CD4-positive, alpha-beta T cell treated with Interferon gamma for 1 hour (primary cell): ENCODE measurements at regions not wholly inside any gene's neighbourhood (a gene's known extent, or its start where the extent isn't known, plus 50 kb on each side); places are given as distances from the start of the nearest gene placed in this dataset.
"Not testable (repeated sequence)": the region's sequence is repeated elsewhere in the genome, so short reads cannot be mapped to it uniquely, and the experiment has no call there.

Experiments
- DNase-seq: peaks from one replicate; pipeline ENCODE4 v3.0.0-alpha.2; 2020

DNA sequence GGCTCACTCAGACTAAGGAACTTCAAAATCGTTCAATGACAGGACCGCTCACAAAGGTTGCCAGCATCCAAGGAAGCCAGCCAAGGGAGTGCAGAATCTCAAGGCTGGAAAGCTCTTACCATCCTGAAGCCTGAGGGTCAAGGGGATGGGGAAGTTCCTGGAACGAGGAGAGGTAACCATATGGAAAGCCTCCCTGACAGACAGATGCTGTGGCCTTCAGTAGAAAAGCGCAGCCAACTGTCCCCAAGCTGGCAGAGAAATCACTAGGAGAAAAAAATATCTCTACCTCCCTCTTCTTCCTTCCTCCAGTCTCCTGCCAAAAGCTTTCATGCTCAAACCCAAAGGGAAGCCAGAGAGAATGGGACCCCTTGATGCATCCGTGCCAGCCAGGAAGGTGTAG lies 90.5 kb upstream of the RANBP3L start:
- DNase-seq: no peak

DNA sequence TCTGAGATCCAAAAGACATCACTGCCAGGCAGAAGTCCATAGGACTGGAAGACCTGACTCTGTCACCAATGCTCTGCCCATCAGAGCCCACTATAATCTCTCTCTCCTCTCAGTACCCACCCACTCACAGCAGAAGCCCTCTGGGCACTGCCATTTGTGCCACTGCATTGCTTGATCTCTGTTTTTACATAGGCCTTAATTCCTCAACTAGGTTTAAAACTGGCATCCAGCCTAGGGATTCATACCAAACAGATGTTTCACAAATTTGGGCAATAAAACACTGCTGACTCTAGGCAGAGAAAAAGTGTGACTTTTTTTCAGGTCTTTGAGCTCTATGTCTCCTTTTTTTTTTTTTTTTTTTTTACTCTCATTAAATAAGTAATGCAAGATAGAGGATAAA lies 91.1 kb upstream of the RANBP3L start:
- no peak for DNase-seq

DNA sequence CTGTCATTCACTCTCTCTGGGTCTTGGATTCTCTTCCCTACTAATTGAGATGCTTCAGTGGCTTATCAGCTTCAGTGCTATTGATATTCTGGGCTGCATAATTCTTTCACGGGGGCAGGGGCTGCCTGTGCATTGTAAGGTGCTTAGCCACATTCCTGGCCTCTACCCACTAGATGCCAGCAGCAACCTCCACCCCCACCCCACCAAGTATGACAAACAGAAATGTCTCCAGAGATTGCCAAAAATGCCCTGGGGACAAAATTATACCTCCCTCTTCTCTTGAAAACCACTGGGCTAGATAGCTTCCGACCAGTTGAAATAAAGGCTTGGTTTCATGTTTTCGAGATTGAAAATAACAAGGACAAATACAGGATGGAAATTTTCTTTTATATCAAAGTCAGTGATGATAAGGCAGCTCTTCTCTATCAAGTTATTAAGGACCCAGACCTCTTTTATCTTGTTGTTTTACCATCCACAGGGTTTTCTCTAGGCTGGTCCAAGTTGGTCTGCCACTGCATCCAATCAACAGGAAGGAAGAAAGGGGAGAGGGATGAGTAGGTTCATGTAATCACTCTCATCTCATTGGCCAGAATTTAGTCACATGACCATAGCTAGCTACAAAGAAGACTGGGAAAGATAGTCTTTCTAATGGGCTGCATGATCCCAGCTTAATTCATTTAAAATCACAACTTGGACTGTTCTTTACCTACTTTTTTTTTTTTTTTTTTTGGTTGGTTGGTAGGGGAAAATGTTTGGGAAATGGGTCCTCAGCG lies 92.1 kb upstream of the RANBP3L start:
- DNase-seq: no peak

DNA sequence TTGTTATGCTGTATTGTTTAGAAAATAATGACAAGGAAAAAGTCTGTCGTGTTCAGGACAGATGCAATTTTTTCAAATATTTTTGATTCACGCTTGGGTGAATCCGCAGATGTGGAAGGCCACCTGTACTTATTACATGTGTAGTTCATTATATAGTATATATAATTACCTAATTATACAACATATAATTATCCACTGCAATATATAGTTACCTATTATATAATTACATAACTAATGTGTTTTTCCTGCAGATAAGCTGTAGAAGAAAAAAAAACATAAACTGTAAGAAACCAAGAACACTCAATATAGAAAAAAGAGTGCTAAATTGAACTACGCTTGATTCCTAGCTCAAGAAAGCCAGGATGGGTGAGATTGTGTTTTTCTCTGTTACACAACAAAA lies 93.6 kb upstream of the RANBP3L start:
- no peak for DNase-seq

DNA sequence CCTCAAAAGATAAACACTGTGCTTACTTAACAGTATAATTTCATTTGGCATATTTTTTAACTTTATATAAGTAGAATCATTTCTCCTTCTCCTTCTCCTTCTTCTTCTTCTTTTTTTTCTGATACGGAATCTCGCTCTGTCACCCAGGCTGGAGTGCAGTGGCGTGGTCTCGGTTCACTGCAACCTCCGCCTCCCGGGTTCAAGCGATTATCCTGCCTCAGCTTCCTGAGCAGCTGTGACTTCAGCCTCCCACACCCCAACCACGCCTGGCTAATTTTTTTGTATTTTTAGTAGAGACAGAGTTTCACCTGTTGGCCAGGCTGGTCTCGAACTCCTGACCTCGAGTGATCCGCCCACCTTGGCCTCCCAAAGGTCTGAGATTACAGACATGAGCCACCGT lies 94.2 kb upstream of the RANBP3L start:
- not testable (repeated sequence) for DNase-seq

DNA sequence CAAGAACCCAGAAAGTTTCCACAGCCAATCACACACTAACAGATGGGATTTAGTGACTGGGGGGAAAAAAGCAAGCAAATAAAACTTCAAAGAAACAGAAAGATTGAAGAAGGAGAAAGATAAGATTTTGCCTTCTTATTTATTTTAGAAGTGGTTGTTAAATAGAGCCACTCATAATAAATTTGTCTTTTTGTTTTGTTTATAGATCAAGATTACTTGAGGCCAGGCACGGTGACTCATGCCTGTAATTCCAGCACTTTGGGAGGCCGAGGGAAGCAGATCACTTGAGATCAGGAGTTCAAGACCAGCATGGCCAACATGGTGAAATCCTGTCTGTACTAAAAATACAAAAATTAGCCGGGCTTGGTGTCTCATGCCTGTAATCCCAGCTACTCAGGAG lies 94.9 kb upstream of the RANBP3L start:
- no peak for DNase-seq

DNA sequence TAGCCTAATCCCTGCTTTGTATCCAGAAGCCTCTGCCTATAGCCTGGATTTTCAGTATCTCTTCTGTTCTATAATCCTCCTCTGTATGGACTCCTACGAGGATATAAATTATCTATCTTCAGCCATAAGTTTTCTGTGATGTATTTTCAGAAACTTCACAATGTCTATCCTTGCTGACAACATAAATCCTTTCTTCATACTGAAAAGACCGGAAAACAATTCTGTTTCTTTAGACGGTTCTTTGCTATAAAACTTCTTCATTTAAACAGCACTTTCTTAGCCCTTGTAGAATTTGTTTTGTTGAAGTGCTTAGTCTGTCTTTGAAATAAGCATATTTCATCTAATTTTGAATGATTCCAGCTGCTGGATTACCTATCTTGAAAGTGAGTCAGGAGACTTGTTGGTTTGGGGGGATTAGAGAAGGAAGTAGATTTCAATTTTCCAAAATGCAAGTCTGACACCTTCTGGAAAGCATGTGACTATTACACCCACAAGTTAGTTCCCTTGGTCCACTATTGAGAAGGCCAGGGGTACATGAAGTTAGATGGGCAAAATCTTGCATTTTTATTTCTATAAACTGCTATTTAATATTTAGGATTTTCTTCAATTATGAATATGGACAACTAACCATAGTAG lies 96.3 kb upstream of the RANBP3L start:
- no peak for DNase-seq

DNA sequence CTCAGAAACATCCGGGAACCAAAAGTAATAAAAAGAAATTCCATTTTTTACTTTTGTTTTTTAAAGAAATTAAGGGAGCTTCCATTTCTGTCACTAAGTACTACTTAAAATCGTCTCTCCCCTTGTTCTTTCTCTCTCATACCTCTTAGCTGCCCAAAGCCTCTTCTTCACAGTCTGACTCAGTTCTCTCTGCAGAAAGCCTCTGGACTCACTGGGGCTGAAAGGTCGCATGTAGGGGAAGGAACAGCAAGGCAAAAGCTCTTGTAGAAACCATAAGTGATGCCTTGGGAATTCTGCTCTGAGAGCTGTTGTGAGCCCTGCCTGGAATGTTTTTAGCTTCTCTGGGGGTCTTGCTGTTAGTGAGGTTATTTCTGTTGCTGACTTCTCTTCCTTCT lies 100.8 kb upstream of the RANBP3L start:
- no peak for DNase-seq

DNA sequence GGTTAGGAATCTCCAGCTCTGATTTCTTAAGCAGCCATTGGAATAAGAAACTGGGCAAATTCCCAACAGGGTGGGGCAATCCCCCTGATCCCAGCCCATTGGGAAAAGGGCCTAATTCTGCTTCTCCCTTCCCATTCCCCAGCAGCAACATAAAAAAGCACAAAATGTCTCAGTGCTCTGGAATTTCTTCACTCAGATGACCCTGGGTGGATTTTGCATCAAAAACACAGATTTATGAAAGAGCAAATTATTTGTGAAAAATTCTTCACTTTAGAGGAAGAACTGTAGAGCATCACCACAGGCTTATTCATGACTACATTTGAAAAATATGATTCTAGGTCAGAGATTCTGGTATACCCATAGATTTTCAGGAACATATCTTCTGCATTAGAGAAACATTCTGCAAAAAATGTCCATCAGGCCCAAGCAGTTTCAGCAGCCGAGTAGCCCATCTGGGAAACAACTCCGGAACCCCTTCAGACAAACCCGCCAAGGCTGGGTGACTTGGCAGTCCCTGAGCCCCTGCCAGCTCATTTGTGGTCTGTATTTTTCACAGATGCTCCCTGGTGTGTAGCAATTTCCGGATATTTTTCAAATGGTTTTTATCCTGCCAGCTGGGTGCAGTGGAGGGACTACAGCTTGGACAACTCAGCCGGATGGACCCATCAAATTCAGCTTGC lies 102.1 kb upstream of the RANBP3L start:
- DNase-seq: peak; percentile 9

DNA sequence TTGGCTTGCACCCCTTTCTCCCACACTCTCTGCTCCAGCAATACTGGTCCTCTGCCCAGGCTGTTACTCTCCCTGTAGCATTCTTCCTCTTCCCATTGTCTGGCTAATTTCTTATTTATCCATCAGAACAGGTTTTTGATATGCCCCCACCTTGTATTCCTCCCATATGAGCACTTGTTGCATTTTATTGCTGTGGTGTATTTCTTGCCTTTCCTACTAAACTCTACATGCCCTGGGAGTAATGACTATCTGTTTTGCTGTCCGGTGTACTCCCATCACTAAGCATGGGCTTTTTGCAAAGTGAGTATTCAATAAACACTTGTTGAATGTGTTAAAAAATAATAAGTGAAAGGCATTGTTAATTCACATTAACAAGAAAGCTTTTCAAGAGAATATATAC lies 104.3 kb upstream of the RANBP3L start:
- DNase-seq: no peak

DNA sequence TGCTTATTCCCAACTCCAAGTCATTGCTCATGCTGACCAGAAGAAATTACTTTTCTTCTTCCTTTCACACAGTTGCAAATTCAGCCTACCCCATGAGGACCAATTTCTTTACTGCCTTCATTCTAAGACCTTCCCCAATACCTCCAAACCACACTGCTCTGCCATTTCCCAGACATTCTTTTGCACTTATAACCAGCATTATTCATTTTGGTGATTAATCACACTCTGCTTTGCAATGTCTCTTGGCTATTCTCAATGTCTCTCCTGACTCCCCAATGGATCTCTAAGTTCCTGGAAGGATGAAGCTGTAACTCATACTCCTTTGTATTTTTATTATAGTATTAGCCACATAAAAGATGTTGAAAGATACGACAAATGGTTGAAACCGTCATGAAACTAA lies 105.7 kb upstream of the RANBP3L start:
- no peak for DNase-seq

DNA sequence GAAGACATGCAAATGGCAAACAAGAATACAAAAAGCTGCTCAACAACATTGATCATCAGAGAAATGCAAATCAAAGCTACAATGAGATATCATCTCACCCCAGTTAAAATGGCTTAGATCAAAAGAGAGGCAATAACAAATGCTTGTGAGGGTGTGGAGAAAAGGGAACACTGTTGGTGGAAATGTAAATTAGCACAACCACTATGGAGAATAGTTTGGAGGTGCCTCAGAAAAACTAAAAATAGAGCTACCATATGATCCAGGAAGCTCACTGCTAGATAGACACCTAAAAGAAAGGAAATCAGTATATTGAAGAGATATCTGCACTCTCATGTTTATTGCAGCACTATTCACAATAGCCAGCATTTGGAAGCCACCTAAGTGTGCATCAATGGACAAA lies 108.0 kb upstream of the RANBP3L start:
- DNase-seq: not testable (repeated sequence)

DNA sequence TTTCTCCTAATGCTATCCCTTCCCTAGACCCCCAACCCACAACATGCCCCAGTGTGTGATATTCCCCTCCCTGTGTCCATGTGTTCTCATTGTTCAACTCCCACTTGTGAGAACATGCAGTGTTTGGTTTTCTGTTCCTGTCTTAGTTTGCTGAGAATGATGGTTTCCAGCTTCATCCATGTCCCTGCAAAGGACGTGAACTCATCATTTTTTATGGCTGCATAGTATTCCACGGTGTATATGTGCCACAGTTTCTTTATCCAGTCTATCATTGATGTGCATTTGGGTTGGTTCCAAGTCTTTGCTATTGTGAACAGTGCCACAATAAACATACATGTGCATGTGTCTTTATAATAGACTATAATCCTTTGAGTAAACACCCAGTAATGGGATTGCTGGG lies 109.0 kb upstream of the RANBP3L start:
- not testable (repeated sequence) for DNase-seq

DNA sequence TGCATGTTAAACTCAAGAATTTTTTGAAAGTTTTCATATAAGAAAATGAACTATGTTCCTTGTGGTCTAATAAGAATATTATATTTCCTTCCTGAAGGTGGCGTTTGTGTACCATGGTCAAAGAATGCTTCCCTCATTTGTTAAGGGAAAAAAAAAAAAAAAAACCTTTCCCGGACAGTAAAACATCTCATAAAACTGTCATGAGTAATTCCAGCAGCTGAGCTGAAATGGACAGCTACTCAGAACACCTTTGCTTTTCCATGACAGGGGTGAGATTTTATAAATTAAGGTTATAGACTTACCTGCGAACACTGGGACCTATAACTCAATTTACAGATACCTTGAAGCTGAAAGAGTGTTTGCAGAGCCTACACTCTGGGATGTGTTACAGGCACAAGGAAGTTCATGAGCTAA lies 113.2 kb upstream of the RANBP3L start:
- DNase-seq: no peak

DNA sequence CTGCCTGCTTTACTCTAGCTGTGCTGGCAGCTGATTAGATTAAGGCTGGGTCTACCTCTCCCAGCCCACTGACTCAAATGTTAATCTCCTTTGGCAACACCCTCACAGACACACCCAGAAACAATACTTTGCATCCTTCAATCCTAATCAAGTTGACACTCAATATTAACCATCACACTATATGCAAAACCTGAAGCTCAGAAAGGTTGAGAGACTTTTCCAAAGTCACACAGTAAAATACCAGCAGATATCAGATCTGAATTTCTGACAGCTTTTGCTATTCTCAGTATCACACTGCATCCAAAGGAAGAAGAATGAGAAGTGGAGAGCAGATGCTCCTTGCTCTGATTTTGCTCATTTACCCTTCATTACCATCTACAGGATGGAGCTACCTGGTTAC lies 114.9 kb upstream of the RANBP3L start:
- no peak for DNase-seq

DNA sequence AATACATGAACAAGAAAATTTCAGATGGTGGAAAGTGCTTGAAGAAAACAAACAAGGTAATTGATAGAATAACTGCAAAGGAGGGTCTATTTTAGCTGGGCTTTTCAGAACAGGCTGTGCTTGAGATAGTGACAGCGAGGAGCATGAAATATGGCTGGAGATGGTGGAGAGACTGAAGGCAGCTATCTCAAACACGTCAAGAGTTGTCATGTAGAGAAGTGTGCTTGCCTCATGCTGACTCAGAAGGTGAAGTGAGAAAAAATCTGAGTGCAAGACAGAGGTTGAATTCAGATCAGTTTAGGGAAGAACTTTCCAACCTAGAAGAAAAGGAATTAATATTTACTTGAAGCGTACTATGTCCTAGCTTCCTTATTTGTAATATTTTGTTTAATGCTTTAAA lies 115.5 kb upstream of the RANBP3L start:
- no peak for DNase-seq

DNA sequence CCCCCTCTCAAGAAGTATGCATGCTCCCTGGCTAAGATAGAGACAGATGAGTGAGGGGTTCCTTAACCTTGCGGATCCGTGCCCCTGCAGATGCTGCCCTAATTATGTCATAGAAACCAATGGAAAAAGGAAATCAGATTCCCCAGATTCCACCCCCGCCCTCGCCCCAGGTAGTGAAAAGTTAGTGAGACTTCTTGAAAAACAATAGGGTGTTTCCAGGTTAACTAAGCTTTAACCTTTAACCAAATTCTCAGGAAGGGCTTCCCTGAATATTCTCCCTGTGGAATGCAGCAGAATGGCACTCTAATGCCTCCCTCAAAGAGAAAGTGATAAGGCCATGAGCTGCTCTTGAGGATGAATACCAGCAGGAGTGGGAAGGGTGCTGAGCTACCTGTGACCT lies 116.0 kb upstream of the RANBP3L start:
- DNase-seq: no peak

DNA sequence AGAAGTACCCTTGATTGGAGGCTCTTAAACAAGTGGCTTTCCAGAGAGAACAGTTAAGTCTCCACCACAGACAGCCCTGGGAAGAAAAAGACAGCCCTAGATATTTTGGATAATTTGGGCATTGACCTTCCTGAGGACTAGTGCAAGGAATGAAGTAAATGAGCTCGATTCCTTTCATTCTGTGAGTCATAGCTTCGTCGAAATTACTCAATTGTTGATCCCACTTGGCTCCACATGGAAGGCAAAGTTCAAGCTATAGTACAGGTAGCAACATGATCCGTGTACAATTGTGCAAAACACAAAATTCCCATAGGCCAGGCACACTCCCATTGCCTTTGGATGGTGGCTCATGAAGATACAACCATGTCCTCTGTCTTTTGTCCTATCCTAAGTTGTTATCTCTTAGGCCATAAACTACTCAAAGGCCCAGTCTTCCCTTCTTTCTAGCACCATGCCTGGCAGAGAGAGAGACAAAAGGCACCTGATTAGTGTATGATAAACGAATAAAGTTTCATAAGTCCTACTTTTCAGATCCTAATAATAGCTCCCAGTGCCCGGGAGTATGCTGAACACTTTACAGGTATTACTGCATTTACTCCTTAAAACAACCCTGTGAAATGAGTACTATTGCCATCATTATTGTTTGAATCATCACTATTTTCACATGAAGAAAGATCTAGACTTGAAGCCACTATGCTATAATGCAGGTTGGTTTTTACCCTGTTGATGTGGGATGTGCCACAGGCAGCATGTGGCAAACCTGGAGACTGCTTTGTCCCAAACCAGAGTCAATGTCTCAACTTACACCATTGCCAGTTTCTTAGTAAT lies 116.7 kb upstream of the RANBP3L start:
- no peak for DNase-seq

DNA sequence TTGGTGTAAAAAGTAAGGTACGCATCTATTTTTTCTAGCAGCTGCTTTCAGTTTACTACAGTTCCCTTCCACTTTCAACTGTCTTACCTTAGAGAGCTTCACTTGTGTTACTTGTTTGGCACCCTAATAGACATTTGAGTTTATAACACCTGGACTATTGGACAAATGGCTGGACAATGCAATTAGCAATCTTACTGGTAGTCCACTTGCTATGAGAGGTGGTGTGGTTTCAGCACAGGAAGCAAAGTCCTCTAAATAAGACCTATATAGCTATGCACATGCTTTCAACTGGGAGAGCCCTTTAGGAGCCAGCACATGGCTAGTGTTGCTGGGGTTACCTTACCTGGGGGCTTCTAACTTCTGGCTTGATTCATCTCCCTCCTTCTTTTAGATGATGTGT lies 119.6 kb upstream of the RANBP3L start:
- no peak for DNase-seq

DNA sequence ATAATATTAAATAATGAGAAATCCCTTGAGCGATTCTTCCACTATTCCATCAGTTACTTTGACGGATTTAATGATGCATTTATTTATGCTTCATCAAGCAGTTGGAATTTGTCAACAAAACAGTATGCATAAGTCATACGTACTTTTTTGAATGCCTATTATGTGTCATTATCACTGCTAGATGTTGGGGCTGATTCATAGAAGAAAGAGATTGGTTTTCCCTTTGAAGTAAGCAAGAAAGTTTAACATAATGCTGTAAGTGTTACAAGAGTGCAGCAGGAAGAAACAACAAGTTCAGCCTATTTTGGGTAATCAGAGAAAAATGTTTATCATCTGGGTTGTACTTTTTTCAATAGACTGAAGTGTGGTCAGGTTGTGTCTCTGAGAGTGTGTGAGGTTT lies 121.2 kb upstream of the RANBP3L start:
- DNase-seq: no peak

DNA sequence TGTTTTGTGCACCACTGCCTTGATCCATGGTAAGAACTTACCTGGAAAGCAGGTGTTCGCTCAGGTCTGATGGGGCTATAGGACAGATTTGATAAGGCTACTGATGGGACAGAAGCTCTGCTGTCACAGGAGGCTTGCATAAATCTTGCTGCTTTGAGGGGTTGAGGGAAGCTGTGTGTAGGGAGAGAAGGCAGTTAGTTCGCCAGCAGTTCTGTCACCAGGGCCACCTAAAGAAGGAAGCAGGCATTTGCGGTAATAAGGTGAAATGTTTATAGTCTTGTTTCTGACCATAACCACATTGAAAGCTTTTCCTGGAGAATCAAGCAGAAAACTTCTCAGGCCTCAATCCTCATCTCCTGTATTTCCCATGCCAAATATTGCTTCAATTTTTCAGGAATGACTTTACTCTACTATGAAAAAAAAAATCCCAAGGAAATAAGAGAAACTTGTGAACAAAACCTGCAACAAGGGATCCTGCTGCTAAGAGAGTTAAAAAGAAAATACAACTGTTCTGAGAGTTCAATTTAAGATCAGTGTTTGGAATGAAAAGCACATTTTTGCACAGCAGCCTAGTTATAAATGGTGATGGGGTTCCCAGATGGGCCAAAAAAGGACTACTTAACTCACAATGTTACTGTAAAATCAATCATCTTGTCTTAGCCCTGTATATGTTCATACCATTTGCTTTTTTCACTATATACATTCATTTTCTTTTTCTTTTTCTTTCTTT lies 122.0 kb upstream of the RANBP3L start:
- no peak for DNase-seq

DNA sequence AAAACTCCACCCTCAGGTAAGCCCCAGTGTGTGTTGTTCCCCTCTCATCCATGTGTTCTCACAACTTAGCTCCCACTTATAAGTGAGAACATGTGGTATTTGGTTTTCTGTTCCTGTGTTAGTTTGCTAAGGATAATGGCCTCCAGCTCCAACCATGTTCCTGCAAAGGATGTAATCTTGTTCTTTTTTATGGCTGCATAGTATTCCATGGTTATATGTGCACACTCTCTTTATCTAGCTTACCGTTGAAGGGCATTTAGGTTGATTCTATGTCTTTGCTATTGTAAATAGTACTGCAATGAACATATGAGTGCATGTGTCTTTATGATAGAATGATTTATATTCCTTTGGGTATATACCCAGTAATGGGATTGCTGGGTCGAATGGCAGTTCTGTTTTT lies 124.4 kb upstream of the RANBP3L start:
- not testable (repeated sequence) for DNase-seq

DNA sequence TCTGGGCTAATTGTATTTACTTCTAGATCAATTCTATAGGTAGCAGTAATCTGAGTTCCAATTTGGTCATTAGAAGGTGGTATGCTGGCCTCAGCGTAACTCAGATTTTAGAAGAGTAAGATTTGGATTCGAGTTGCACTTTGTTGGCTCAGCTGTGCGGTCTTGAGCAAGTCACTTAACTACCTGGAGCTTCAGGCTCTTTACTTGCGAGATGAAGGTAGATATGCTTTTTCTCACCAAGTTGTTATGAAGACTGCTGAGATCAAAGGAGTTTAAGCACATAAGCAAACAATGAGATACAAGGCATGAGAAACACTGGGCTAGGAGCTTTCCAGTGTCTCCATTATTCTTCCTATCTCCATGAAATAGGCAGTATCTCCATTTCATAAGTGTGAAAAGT lies 133.8 kb upstream of the RANBP3L start:
- DNase-seq: no peak
